HepG2 (cell line): ENCODE measurements at regions not wholly inside any gene's neighbourhood (a gene's known extent, or its start where the extent isn't known, plus 50 kb on each side); places are given as distances from the start of the nearest gene placed in this dataset.

Experiments
- ATAC-seq: fragments of 200-7000 bp; cut with Tn5 transposase; 3 replicates; pipeline ENCODE4 v1.9.1; 2020; ENCODE audit warnings: mild to moderate bottlenecking, moderate library complexity
- BruUV-seq: library from RNA; stranded (reverse); fragments of 400-500 nt; replicated peaks from 2 replicates; lab custom pipeline; 2021; lab: Mats Ljungman, UMichigan
- CTCF ChIA-PET: fragments of 300-600 bp; formaldehyde crosslinking; extraction: SDS; loops from one replicate; lab custom pipeline; 2021; ENCODE audit warnings: low total read pairs, inconsistent platforms, low intra/inter-chr PET ratio; lab: Yijun Ruan, JAX
- POLR2A ChIA-PET: fragments of 350-600 bp; sonication (Branson Sonifier 250); formaldehyde crosslinking; loops from one replicate; lab custom pipeline; 2020; ENCODE audit warnings: antibody characterized with exemption, inconsistent platforms; lab: Yijun Ruan, JAX
- DNase-seq: peaks from one replicate; pipeline ENCODE4 v3.0.0-alpha.2; 2015; ENCODE audit warnings: low spot score
- FAIRE-seq: peaks from 3 replicates; lab custom pipeline; 2011; peaks lifted over from hg19 to GRCh38; lab: Jason Lieb, UNC
- H2AFZ ChIP-seq: one replicate; pipeline ENCODE4 v1.6.1; 2011; ENCODE audit warnings: low read length, inconsistent platforms
- H3K27ac ChIP-seq: fragments of 300-600 bp; 3 replicates; pipeline ENCODE4 v1.8.0; 2011; ENCODE audit warnings: mixed run types, mild to moderate bottlenecking, mixed read lengths, low read length, inconsistent platforms; ENCODE audit not compliant: insufficient read depth; ENCODE audit errors: extremely low read length
- H3K27me3 ChIP-seq, 2 experiments: fragments of 200-600 bp in 1 of 2; 2 replicates in 1 of 2; 3 replicates in 1 of 2; pipeline versions ENCODE4 v1.6.0 to v1.8.0; 2011; ENCODE audit warnings: low read length in 2 of 2, mild to moderate bottlenecking in 2 of 2, moderate library complexity in 2 of 2, inconsistent platforms in 1 of 2; ENCODE audit not compliant: insufficient read depth in 2 of 2, control insufficient read depth in 1 of 2
- H3K36me3 ChIP-seq, 2 experiments: fragments of 200-600 bp in 1 of 2; replicated peaks in 1 of 2; 2 replicates in 1 of 2; 3 replicates in 1 of 2; pipeline versions ENCODE4 v1.5.1 to v1.8.0; 2011; ENCODE audit warnings: low read length in 2 of 2, inconsistent platforms in 1 of 2; ENCODE audit not compliant: insufficient read depth in 2 of 2, control insufficient read depth in 1 of 2
- H3K4me1 ChIP-seq: 2 replicates; pipeline ENCODE4 v1.5.1; 2012; ENCODE audit warnings: low read length, inconsistent platforms; ENCODE audit not compliant: insufficient read depth
- H3K4me2 ChIP-seq: 2 replicates; pipeline ENCODE4 v1.6.0; 2011; ENCODE audit warnings: low read depth, low read length, inconsistent platforms
- H3K4me3 ChIP-seq, 3 experiments: fragments of 200-600 bp in 1 of 3; sonication (generic), shearing (Covaris generic) in 1 of 3; replicated peaks in 1 of 3; 2 replicates each; pipeline ENCODE4 v1.5.1; 2011 to 2016; ENCODE audit warnings: low read length in 3 of 3, inconsistent platforms in 2 of 3, low read depth in 2 of 3, mild to moderate bottlenecking in 2 of 3, control low read depth in 1 of 3, mixed read lengths in 1 of 3; ENCODE audit not compliant: insufficient read depth in 1 of 3
- H3K79me2 ChIP-seq: one replicate; pipeline ENCODE4 v1.6.1; 2011; ENCODE audit warnings: low read length, inconsistent platforms; ENCODE audit not compliant: insufficient read depth
- H3K9ac ChIP-seq: 2 replicates; pipeline ENCODE4 v1.6.0; 2011; ENCODE audit warnings: mild to moderate bottlenecking, low read depth, low read length, inconsistent platforms; ENCODE audit not compliant: insufficient read depth
- H3K9me3 ChIP-seq: 2 replicates; pipeline ENCODE4 v1.5.1; 2012; ENCODE audit warnings: mild to moderate bottlenecking, low read length
- H4K20me1 ChIP-seq: 2 replicates; pipeline ENCODE4 v1.6.0; 2011; ENCODE audit warnings: inconsistent platforms, mild to moderate bottlenecking, low read length, moderate library complexity; ENCODE audit not compliant: insufficient read depth
- CREB1 ChIP-seq, 2 experiments: fragments of 450-650 bp in 1 of 2; IDR thresholded peaks; 2 replicates each; pipeline ENCODE4 v1.6.1; 2016 to 2017; ENCODE audit warnings: control low read depth in 1 of 2, mild to moderate bottlenecking in 1 of 2, missing compliant biosample characterization in 1 of 2, missing genetic modification characterization in 1 of 2
- JDP2 ChIP-seq: sonication (generic); formaldehyde crosslinking; IDR thresholded peaks from 2 replicates; pipeline ENCODE4 v1.8.1; 2022; ENCODE audit warnings: missing genetic modification reagents, borderline replicate concordance
- RBM39 ChIP-seq: fragments of 200-400 bp; formaldehyde crosslinking; IDR thresholded peaks from one replicate; pipeline ENCODE4 v1.6.1; 2018; ENCODE audit warnings: antibody characterized with exemption, mild to moderate bottlenecking, low read depth, low read length; ENCODE audit not compliant: poor library complexity, severe bottlenecking
- SIX1 ChIP-seq: sonication (generic); formaldehyde crosslinking; IDR thresholded peaks from 2 replicates; pipeline ENCODE4 v1.4.0; 2020; ENCODE audit warnings: missing genetic modification reagents, borderline replicate concordance
- SRSF9 ChIP-seq: fragments of 200-400 bp; formaldehyde crosslinking; IDR thresholded peaks from 2 replicates; pipeline ENCODE4 v1.6.1; 2018; ENCODE audit warnings: borderline replicate concordance, mild to moderate bottlenecking, low read depth, low read length; ENCODE audit not compliant: insufficient read depth, poor library complexity, severe bottlenecking
- ZNF263 ChIP-seq: sonication (generic); formaldehyde crosslinking; IDR thresholded peaks from 2 replicates; pipeline ENCODE4 v1.4.0; 2020; ENCODE audit warnings: missing genetic modification reagents
- WGBS: methylation state at CpG from one replicate; pipeline ENCODE4 v1.1.6; 2017; ENCODE audit warnings: low lambda C conversion rate; 5-methylcytosine and 5-hydroxymethylcytosine counted together
- in situ Hi-C: cut with HindIII; loops from 2 replicates; pipeline ENCODE4 v1.10.0; 2017; ENCODE audit warnings: low pct_unique_long_range_greater_than_20kb; ENCODE audit not compliant: extremely low pct_ligation_motif_present
- intact Hi-C: fragments of 100-400 bp; cut with micrococcal nuclease; formaldehyde crosslinking; loops from one replicate; pipeline ENCODE4 v1.10.0; 2022; ENCODE audit not compliant: unreplicated experiment

GRCh38 chrX:936979-937769 is 275.3 kb downstream of the CRLF2 start:
- Histone ChIP-seq H3K4me3 (no peak overlapping the region), H3K9ac (no peak overlapping the region), H3K4me1 (no peaks in the 10 kb centered on the region), H3K27me3 (peaks cover 0 to 11% of the 10 kb centered on the region in 2 experiments; a peak in 2 of 5 replicates), H3K9me3 (no peaks in the 10 kb centered on the region), H2AFZ (no peak overlapping the region), H3K79me2 (no peaks in the 10 kb centered on the region), H3K27ac (no peak overlapping the region), H3K36me3 (no peaks in the 10 kb centered on the region)
- BruUV-seq, result no TSS peak
- intact Hi-C loops, result no loop called here
- DNase-seq (no peak), FAIRE-seq (no peak)
- WGBS, result 68% methylated on average over 23 of the region's 26 CpGs
- POLR2A ChIA-PET, result no interaction called here
- CTCF ChIA-PET, result no interaction called here
- TF ChIP-seq RBM39, result no peak
- TF ChIP-seq JDP2, result no peak
- TF ChIP-seq SIX1 (CRISPR knock-in tag), result no peak
- 0 out of 2 replicates have a peak, but pooled peaks have one; percentile 7 for TF ChIP-seq CREB1 (IDR thresholded peaks at IDR 0.05)
- TF ChIP-seq CREB1 (CRISPR knock-in tag; IDR thresholded peaks at IDR 0.05), result no peak
- TF ChIP-seq, all 625 proteins: peak for 1
- Histone ChIP-seq H4K20me1 (no peaks in the 10 kb centered on the region), H3K4me2 (no peak overlapping the region)
- in situ Hi-C loops, result no loop called here
- ATAC-seq, result no peak

DNA sequence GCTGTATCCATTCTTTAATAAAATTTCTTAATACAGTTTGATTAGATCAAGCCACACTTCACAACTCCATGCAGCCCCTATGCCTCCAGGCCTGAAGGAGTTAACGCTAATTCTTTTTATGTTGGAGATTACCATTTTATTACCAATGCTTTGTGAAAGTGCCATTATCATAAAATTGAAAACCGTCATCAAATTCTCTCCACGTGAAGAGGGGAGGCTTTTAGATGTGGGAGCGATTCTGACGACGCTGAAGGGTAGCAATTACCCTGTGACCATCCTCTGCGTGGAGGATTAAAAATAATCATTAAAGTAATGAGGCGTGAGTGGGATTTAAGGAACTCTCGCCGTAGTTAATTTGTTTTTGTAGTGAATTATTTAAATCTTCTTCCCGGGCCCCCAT is 278.8 kb downstream of the CRLF2 start:
- Histone ChIP-seq H3K27me3 (no peaks in the 10 kb centered on the region), H3K36me3 (no peaks in the 10 kb centered on the region), H3K4me3 (no peak overlapping the region), H3K9me3 (no peaks in the 10 kb centered on the region), H3K9ac (no peak overlapping the region), H2AFZ (no peak overlapping the region), H3K4me2 (no peak overlapping the region), H3K79me2 (no peaks in the 10 kb centered on the region), H4K20me1 (no peaks in the 10 kb centered on the region), H3K27ac (no peak overlapping the region), H3K4me1 (no peaks in the 10 kb centered on the region)
- ATAC-seq (no peak), DNase-seq (no peak), FAIRE-seq (no peak)
- TF ChIP-seq ZNF263 (CRISPR knock-in tag) (no peak), SRSF9 (no peak)
- in situ Hi-C loops (no loop called here), intact Hi-C loops (no loop called here)
- ChIA-PET POLR2A (no interaction called here), CTCF (no interaction called here)
- 52% methylated on average over 11 of the region's 11 CpGs for WGBS
- no TSS peak for BruUV-seq
